ENCODE measurements at regions not wholly inside any gene's neighbourhood (a gene's known extent, or its start where the extent isn't known, plus 50 kb on each side); places are given as distances from the start of the nearest gene placed in this dataset.
"Not testable (repeated sequence)": the region's sequence is repeated elsewhere in the genome, so short reads cannot be mapped to it uniquely, and the experiment has no call there.

GRCh38 chr5:176748073-176748966 lies 62.0 kb upstream of the UNC5A start:
- DNase-seq = no peak
- H3K9me3 ChIP-seq (ENCODE audit: severe bottlenecking) = no peaks in the 10 kb centered on the region

GRCh38 chr5:176748967-176749935 lies 61.1 kb upstream of the UNC5A start:
- Histone ChIP-seq H3K36me3 (no peaks in the 10 kb centered on the region), H3K27me3 (ENCODE audit: insufficient read depth, low read depth, severe bottlenecking) (no peaks in the 10 kb centered on the region), H3K4me3 (ENCODE audit: low read depth, low read length) (no peak overlapping the region), H3K9me3 (ENCODE audit: severe bottlenecking) (no peaks in the 10 kb centered on the region), H3K27ac (no peak overlapping the region)
- TF ChIP-seq, protein P1, sequence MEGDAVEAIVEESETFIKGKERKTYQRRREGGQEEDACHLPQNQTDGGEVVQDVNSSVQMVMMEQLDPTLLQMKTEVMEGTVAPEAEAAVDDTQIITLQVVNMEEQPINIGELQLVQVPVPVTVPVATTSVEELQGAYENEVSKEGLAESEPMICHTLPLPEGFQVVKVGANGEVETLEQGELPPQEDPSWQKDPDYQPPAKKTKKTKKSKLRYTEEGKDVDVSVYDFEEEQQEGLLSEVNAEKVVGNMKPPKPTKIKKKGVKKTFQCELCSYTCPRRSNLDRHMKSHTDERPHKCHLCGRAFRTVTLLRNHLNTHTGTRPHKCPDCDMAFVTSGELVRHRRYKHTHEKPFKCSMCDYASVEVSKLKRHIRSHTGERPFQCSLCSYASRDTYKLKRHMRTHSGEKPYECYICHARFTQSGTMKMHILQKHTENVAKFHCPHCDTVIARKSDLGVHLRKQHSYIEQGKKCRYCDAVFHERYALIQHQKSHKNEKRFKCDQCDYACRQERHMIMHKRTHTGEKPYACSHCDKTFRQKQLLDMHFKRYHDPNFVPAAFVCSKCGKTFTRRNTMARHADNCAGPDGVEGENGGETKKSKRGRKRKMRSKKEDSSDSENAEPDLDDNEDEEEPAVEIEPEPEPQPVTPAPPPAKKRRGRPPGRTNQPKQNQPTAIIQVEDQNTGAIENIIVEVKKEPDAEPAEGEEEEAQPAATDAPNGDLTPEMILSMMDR (IDR thresholded peaks at IDR 0.05; ENCODE audit: low read depth, low read length) = no peak
- no peak for DNase-seq

More at GRCh38 chr5:176748073-176748966, 62.0 kb upstream of the UNC5A start:
- H3K4me3 ChIP-seq (ENCODE audit: low read depth, low read length) = no peak overlapping the region
- H3K36me3 ChIP-seq = no peaks in the 10 kb centered on the region
- no peak overlapping the region for H3K27ac ChIP-seq
- H3K27me3 ChIP-seq (ENCODE audit: insufficient read depth, low read depth, severe bottlenecking) = no peaks in the 10 kb centered on the region
- TF ChIP-seq, protein P1 (IDR thresholded peaks at IDR 0.05; ENCODE audit: low read depth, low read length) = no peak

DNA sequence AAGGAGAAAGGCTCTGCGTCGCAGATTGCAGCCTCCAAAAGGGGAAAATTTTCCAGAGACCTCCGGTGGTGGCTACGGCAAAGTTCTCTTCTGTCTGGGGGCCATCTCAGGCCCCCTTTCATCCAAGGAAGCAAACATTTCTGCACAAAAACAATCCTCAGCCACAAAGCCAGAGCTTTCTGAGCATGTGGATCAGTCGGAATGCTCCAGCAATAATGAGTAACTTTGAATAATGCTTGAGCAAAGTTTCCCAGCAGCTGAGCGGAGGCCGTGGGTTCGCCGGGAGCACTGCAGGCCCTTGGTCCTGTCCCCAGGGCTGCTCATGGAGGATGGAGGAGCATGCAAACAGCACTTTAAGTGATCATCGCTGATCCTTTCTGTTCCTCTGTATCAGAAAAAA lies 60.2 kb upstream of the UNC5A start:
- no peak overlapping the region for H3K4me3 ChIP-seq (ENCODE audit: low read depth, low read length)
- no peaks in the 10 kb centered on the region for H3K27me3 ChIP-seq (ENCODE audit: insufficient read depth, low read depth, severe bottlenecking)
- no peak overlapping the region for H3K27ac ChIP-seq
- no peak for DNase-seq
- no peaks in the 10 kb centered on the region for H3K36me3 ChIP-seq
- TF ChIP-seq, protein P1 (IDR thresholded peaks at IDR 0.05; ENCODE audit: low read depth, low read length) = no peak
- H3K9me3 ChIP-seq (ENCODE audit: severe bottlenecking) = no peaks in the 10 kb centered on the region

GRCh38 chr5:176754376-176754973 lies 55.9 kb upstream of the UNC5A start:
- Histone ChIP-seq H3K27ac (no peak overlapping the region), H3K4me3 (ENCODE audit: low read depth, low read length) (no peak overlapping the region), H3K36me3 (no peaks in the 10 kb centered on the region), H3K27me3 (ENCODE audit: insufficient read depth, low read depth, severe bottlenecking) (no peaks in the 10 kb centered on the region), H3K9me3 (ENCODE audit: severe bottlenecking) (no peaks in the 10 kb centered on the region)
- DNase-seq = no peak
- TF ChIP-seq, protein P1 (IDR thresholded peaks at IDR 0.05; ENCODE audit: low read depth, low read length) = no peak

DNA sequence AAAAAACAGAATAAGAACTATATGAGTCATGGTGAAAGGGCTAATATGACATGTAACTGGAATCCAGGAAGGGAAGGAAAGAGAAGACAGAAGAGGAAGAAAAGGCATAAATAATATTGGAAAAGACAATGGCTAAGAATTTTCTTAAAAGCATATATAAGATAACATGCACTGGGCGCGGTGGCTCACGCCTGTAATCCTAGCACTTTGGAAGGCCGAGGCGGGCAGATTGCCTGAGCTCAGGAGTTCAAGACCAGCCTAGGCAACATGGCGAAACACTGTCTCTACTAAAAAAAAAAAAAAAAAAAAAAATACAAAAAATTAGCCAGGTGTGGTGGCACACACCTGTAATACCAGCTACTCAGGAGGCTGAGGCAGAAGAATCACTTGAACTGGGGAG lies 54.8 kb upstream of the UNC5A start:
- not testable (repeated sequence) for H3K36me3 ChIP-seq; H3K4me3 ChIP-seq (ENCODE audit: low read depth, low read length); H3K27me3 ChIP-seq (ENCODE audit: insufficient read depth, low read depth, severe bottlenecking); H3K27ac ChIP-seq; H3K9me3 ChIP-seq (ENCODE audit: severe bottlenecking); DNase-seq

- not testable (repeated sequence) for H3K4me3 ChIP-seq (ENCODE audit: low read depth, low read length); H3K36me3 ChIP-seq; DNase-seq; H3K27me3 ChIP-seq (ENCODE audit: insufficient read depth, low read depth, severe bottlenecking); H3K9me3 ChIP-seq (ENCODE audit: severe bottlenecking); H3K27ac ChIP-seq
These were observed 52.8 kb upstream of the UNC5A start for GRCh38 chr5:176757569-176757968.

All from WERI-Rb-1 (cell line).